CD4-positive, alpha-beta T cell treated with Interleukin-4 for 1 hour (primary cell): ENCODE measurements at regions not wholly inside any gene's neighbourhood (a gene's known extent, or its start where the extent isn't known, plus 50 kb on each side); places are given as distances from the start of the nearest gene placed in this dataset.

Experiments used
- DNase-seq, 2 donors: peaks; one replicate each; pipeline ENCODE4 v3.0.0-alpha.2; 2020 to 2022

DNA sequence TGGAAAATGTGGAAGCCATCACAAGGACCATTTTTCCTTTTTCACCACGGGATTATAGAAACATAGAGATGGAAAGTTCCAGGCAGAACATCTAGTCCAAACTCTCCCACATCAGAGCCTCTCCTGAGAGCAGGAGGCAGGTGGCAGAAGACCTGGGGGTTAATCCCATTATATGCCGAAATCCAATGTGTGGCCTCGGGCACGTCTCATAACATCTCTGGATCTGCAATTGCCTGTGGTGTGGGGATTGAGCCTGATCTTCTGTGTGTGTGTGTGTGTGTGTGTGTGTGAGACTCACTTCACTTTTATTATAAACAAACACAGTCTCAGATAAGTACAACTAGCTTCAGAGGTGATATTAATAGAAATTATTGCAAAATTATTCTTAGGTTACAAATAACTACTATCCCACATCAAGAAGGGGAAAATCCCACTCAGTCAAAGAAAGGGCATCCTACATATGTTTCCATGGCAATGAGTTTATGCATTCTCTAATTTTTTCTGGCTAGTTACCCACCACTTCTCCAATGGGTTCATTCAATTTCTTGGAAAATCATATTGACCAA lies 199.1 kb downstream of the FOXL1 start:
- DNase-seq, result no peak

DNA sequence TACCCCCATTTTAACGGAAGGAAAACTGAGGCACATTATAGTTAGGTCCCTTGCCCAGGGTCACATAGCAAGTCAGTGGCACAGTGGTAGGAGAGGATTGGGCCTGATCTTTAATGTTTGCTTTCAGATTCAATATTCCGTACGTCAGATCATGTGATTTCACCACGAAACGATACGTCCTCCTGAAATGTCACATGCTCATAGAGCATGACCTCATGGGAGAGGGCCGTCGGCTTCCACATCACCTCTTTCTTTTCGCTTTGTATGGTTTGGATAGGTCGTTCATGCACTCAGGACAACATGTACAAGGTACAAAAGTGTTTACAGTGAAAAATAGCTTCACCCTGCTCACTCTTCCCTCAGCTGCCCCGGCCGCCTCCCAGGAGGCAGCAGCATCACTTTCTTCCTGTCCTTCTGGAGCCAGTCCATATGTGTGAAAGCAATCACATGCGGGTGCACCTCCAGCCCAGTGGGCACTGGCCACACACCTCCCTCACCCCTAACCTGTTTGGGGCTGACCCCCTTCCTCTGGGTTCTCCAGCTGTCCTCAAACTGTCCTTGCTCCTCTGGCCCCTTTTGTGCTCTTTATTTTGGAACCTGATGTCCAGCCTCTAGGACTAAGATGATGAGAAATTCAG lies 199.9 kb downstream of the FOXL1 start:
- no peak for DNase-seq

DNA sequence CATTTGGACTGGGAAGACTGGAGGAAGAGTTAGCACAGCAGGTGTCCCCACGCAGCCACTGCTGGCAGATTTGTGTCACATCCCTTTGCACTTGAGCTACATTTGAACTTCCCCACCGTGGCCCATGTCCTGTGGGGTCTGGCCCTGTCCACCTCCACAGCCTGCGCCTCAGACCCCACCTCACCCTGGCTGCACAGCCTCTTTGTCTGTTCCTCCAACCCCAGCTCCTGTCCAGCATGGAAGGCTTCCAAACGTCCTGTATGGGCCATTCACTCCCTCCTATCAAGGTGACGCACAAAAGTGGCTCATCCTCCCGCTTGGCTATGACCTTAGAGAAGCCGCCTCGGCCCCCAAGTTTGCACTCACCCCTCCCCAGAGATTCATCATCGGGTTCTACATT lies 200.6 kb downstream of the FOXL1 start:
- DNase-seq, result no peak

DNA sequence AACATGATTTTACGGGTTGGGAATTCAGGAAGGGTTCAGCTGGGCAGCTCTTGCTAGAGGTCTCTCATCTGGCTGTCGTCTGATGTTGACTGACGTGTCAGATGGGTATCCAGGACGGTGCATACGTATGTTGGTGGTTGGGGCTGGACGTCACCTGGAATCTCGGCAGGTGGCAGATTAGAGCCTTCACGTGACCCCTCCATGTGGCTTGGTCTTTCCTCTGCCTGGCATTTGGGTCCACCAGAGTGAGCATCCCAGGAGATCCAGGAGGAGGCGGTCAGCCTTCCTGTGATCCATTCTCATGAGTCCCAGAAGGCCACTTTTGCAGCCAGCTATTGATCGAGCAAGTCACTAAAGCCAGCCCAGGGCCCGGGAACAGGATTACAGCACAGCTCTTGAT lies 202.7 kb downstream of the FOXL1 start:
- DNase-seq, result no peak

DNA sequence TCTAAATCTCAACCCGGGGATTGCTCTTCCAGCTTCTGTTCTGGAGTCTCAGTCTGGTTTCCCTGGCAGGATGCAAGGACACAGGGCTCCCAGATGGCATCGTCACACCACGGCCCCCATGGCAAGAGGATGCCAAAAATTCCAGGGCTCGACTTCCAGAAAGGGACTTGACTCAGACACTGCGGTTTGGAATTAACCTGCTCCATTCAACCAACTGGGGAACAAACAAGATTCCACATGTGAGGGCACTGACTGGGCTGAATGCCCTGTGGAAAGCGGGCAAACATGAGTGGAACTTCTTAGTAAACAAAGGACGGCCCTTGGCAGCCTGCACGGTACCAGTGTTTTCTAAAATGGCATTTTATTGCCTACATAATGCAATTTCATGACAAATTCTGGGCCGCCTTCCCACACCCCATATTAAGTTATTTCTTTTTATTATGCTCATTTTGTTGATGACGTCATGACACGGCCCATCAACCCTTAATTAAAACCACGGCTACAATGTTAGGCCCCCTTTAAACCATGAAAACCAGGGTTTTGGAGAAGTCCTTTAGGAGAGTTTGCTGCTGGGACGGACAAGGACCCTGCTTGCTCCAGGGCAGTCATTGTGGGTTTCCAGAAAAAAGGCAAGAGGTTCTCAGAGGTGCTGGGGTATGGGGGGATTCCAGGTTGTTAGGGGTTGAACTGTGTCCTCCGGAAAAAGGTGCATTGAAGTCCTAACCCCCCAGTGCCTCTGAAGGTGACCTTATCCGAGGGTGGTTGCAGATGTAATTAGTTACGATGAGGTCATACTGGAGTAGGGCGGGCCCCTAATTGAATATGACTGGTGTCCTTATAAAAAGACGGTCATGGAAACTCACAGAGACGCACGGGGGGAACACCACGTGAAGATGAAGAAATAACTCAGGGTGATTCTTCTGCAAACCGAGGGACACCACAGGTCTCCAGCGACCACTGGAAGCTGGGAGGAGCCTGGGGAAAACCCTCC lies 205.6 kb downstream of the FOXL1 start:
- no peak for DNase-seq

DNA sequence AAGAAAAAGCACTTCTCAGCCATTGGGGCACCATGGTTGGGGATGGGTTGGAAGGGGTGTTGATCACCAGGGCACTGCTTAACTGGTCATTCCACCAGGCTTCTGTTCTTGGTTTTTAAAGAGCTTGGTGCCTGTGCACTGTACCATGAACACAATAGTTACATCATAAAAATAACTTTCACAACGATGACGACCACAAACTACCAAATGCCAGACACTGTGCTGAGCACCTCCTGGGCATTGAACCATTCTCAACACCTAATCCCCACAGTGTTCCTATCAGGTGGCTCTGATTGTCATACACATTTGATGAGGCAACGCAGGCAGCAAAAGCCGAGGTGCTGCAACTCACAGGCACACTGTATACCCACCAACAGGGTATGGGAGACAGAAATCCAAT lies 208.0 kb downstream of the FOXL1 start:
- no peak for DNase-seq

DNA sequence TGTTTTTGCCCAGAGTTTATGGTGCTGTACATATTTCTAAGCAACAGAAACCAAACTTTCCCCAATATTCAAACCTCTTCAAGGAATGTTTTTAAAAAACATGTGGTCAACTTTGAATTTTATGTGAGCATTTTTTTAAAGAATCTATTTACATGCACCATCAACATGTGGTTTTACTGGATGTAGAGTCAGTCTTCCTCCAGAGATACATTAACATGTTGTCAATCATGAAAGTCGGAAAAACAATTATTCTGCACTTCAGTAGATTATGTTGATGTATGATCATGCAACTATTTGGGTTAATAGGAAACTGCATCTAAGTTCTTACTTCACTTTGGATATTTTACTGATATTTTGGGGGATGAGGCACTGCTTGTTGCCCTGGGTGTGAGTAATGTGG lies 208.6 kb downstream of the FOXL1 start:
- no peak for DNase-seq

DNA sequence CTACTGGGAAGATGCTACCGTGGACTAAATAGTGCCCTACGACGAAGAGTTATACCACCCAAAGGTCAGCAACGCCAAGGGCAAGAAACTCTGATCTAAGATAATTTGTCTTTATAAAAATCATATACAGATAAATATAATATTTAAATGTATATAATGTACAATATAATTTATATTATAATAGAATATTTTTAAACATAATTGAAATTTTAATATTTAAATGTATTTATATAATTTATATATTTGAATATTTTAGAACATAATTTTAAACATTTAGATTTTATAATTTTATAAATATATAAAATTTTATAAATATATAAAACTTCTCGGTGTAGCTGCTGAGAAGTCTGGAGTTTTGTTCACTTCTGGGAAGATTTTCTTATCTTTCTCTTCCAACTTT lies 209.2 kb downstream of the FOXL1 start:
- no peak for DNase-seq

DNA sequence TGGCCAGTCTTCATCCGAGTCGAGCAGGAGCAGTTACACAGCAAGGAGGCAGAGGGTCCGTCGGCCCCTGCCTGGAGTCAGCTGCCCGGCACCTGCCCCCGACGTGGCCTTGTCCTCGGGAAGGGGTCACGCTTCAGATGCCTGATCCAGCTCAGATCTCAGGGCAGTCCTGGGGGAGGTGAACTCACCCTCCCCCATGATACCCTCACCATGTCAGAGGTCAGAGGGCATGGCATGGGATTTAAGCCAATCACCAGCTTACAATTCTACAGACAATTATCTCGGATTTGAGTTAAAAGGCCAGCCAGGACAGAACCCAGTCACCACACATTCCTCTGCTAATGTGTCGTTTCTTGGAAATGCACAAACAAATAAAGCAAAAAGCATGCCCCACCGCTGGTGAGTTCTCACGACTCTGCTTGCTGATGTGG lies 211.3 kb downstream of the FOXL1 start:
- no peak for DNase-seq

DNA sequence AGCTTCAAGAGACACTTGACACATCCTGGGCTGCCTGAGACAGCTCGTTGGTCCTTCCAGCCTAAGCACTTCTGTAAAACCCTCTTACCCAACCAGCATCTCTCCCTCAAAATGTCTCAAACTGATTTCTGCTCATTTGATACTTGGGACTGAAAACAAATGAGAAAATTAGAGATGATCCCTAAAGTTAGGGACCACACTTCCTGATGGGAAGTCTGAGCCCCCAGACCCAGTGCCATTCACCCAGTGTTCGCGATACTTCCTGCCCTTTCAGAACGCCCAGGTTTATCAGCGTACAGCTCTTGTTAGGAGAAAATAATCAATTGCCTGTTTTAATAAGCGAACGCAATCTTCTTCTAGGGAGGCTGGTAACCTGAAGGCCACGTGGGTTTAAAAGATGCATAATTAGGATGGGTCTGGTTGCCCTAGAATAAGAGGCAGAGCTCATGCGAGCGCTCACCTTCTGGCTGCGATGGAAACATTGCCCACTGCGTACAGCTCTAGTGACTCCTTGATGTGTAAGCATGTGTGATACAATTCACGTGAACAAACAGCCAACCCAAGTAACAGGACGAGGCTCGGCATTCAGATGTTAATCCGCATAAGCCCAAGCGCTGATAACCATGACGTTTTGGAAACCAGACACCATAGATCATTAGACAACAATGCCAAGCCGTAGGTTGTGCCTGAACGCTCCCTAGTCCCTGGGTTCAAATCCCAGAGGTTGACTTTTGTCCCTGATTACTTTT lies 213.1 kb downstream of the FOXL1 start:
- no peak for DNase-seq

DNA sequence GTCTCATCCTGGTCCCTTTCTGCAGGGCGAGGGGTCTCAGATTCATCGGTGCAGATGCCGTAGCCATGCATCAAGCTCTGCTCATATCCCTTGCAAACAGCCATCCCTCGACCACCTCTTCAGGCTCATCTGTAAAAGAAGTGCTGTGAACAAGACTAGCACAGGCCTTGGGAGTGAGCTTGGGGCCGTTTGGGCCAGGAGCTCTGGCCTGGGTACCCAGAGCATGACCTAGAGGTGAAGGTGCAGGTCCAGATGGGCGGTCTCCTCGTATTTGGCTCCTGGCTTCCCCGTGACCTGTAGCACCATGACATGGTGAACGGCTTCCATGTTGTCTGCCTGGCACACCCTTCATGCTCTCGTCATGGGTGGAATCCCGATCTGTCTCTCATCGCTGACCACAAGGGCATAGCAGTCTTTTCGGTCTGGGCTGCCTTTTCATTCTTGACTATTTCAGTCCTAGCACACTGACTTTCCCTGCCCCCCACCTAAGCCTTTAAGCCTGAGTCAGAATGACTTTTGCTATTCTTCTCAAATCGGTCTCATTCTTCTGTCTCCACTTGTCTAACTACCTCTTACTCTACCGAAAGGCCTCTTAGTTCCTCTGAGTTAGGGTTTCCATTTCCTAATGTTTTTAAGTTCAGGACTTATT lies 216.0 kb downstream of the FOXL1 start:
- no peak for DNase-seq

DNA sequence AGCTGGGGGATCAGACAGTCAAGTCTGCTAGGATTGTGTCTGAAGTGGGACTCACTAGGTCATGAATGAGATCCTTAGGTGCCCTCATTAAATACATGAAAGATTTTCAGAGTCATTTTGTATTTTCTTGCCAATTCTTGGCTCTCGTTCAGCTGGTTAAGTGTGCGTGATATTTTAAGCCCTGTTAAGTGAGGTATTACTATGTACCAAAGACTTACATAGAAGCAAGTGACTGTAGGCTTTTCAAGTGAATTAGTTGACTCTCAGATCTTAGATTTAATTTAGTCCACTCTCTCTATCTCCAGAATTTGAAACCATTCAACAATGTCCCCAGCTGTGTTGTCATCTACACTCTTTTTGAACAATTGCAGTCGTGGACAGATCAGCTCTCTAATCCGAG lies 219.4 kb downstream of the FOXL1 start:
- DNase-seq, result no peak

DNA sequence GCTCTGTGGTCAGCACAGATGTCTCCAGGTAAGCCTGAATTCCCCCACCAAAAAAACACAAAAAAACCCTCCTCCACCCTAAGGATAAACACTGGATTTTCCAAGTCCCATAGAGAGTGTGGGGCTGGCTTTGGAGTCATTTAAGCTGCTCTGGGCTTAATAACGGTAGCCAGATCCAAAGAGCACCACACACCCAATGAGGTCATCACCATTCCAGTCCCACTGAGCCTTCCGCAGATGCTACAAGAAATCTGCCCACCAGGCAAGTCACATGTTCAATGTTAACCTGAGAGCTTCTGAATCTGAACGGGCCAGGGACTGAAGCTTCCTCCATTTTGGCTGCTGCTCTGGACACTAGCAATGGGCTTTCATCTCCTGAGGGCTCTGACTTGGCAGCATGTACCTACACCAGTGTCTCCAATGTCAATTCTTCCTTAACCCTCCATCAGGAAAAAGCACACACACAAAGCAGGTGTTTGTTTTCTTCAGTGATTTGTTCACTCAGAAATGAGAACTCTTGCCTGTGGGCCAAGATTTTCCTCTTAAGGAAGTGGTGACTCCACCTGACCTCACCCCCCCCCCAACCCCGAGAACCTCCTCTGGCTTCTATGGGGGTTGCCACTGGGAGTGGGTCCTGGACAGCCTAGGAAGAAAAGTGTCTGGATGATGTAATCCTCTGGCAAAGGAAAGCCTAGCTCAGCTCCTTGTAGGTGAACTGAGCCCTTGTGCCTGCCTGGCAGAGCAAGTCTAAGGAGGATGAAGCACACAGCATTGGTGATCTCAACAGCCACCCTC lies 220.1 kb downstream of the FOXL1 start:
- no peak for DNase-seq

DNA sequence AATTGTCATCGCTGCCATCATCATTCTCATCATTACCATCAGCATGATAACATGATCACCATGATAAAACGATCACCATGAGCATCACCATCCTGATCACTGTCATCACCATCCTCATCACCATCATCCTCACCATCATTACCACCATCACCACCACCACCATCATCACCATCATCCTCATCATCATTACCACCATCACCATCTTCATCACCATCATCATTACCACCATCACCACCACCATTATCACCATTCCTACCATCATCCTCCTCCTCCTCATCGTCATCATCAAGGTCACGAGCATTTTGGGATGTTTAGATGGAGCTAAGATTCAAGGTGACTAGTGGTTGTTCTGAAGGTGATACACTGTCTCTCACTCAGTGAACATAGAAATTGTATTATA lies 221.0 kb downstream of the FOXL1 start:
- no peak for DNase-seq

DNA sequence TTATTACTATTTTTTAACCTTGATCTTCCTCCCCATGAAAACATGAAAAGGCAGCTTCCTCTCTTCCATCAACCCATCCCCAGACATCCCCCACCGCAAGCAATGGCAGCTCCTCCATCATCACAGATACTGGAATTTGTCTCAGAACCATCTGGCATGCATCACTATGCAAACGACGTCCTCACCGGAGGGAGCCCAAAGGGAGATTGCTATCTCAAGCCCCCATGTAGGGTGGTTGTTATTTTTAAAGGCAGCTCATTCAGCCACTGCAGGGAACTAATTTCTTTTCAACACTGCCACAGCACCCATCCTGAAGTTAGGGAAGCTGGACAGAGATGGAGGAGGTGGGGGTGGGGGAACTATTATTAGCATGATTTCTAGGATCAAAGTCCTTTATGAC lies 222.5 kb downstream of the FOXL1 start:
- no peak for DNase-seq

DNA sequence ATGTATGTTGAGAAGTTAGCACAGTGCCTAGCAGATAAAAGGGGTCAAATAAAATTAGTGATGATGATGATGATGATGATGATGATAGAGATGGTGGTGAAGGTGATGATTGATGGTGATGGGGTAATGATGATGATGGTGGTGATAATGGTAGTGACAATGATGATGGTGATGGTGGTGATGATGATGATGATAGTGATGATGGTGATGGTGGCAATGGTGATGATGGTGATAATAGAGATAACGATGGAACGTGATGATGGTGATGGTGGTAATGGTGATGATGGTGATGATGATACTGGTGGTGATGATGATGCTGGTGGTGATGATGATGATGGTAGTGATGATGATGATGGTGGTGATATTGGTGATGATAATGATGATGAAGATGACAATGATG lies 223.7 kb downstream of the FOXL1 start:
- no peak for DNase-seq

DNA sequence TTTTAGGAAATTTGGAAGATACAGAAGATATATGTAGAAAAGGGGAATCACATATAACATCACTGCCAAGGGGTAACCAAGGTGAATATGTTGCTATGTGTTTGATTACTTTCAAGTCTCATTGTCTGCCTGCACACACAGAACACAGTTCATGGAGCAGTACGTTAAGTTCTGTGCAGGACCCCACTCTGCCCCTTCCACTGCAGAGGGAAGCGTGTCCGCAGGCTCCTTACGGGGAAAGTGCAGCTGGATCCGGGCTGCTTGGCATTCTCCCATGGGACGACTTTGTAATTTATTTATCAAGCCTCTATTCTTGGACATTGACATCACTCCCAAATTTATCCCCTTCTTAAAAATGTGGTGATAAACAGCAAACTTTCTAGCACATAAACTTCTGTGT lies 226.8 kb downstream of the FOXL1 start:
- DNase-seq, result no peak

DNA sequence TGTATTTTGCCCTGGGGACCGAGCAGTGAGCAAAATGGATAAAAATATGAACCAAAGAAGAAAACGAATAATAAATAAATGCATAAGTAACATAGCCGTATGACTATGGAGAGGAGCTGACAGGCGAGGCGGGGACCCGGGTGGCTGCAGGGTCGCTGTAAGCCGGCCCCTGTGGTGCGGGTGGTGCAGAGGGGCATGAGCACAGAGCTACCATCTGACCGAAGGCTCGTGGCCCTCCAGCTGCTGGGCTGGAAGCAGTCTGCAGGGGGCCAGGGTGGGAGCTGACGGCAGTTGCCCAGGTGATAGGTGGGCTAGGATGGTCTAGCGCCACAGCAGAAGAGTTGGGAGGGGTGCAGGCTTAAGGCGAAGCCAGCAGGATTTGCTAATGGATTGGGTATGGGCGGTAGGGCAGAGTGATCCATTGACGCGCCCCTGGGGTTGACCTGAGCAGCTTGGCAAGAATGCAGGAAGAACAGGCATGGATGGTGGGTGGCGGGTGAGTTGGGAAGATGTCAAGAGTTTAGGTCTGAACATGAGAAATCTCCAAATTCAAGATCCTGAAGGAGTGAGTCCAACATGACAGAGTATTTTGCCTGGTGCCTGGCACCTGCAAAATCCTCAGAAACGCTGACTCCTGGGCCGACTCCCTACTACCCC lies 228.0 kb downstream of the FOXL1 start:
- no peak for DNase-seq

DNA sequence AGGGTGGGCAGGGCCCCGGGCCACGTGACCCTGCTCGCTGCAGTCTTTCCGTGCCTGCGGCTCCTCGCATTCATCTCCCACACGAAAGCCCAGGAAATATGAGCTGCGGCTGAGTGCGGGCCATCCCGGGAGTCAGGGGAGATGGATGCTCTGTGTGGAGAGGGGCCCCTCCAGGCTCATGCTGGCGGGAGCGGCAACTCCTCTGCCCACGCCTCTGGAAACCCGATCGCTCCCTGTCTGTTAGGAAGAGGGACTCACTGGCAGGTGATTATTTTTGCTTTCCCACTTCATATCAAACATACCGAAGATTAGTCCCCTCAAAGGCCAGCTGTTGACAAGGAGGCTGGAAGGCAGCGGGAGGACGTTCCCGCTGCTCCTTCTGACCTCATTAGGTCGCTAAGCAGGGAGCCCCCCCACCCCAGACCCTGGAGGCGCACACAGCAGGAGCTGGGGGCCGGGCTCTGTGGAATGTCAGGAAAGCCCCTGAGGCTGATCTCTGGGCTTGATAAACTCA lies 228.5 kb downstream of the FOXL1 start:
- DNase-seq, result no peak

DNA sequence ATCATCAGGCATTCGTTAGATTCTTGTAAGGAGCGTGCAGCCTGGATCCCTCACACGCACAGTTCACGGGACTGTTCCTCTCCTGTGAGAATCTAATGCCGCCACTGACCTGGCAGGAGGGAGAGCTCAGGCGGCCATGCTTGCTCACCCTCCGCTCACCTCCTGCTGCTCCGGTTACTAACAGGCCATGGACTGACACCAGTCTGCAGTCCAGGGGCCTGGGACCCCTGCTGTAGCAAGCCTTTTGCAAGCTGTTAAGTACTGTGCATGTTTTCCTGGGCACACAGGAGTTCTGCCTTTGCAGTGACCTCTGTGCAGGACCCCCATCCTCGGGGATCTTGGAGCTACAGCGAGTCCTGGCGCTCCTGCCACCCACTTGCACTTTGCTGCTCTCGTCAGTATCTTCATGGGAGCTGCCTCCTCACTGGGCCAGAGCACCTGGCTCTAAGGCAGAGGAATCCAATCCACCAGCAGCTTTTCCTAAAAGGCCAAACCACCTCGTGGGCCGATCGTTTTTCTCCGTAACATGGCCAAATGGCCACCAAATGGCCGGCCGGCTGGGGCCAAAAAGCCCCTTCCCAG lies 230.6 kb downstream of the FOXL1 start:
- no peak for DNase-seq

DNA sequence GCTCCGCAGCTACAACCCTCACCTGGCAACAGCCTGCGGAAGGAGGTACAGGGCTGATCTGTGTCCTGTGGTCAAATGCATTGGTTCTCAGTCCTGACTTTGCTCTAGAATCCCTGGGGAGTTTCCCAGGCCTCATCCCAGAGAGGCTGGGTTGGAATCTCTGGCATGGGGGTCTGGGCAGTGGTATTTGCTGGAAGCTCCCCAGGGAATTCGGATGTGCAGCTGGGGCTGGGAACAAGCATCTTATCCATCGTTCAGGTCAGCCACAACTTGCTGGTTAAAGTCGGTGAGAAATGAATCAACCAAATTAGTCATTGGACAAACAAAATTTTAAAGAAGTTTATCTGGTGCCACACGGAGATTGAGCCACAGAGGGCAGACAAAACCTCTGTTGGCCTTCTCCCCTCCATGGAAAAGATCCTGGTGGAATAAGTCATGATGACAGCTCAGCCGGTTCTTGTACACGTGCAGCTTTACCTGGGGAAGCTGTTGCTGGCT lies 231.2 kb downstream of the FOXL1 start:
- DNase-seq, result no peak
